C4-2B (cell line): ENCODE measurements at regions not wholly inside any gene's neighbourhood (a gene's known extent, or its start where the extent isn't known, plus 50 kb on each side); places are given as distances from the start of the nearest gene placed in this dataset.

ENCODE experiments used
- ZFX ChIP-seq: fragments of 450-650 bp; IDR thresholded peaks from 2 replicates; pipeline ENCODE4 v1.6.1; 2017
- TF ChIP-seq, protein P1 (sequence below): fragments of 450-650 bp; conservative IDR thresholded peaks from 2 replicates; pipeline ENCODE4 v1.5.1; 2017; ENCODE audit warnings: mild to moderate bottlenecking

DNA sequence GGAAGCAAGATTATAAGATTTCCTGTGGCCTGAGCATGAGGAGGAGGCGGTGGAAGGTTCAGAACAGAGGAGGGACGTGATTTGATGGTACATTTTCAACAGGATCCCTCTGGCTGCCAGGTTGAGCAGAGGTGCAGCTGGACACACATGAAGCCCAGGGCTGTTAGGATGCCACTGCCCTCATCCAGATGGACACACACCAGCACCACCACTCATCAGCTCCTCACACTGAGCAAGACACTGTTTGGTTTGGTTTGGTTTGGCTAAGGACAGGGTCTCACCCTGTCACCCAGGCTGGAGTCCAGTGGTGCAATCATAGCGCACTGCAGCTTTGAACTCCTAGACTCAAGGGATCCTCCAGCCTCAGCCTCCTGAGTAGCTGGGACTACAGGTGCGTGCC, 402.6 kb upstream of the C16orf82 start:
- TF ChIP-seq, protein P1, sequence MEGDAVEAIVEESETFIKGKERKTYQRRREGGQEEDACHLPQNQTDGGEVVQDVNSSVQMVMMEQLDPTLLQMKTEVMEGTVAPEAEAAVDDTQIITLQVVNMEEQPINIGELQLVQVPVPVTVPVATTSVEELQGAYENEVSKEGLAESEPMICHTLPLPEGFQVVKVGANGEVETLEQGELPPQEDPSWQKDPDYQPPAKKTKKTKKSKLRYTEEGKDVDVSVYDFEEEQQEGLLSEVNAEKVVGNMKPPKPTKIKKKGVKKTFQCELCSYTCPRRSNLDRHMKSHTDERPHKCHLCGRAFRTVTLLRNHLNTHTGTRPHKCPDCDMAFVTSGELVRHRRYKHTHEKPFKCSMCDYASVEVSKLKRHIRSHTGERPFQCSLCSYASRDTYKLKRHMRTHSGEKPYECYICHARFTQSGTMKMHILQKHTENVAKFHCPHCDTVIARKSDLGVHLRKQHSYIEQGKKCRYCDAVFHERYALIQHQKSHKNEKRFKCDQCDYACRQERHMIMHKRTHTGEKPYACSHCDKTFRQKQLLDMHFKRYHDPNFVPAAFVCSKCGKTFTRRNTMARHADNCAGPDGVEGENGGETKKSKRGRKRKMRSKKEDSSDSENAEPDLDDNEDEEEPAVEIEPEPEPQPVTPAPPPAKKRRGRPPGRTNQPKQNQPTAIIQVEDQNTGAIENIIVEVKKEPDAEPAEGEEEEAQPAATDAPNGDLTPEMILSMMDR, result no peak
- TF ChIP-seq ZFX, result no peak
